DMS 273 (cell line): ENCODE measurements at regions not wholly inside any gene's neighbourhood (a gene's known extent, or its start where the extent isn't known, plus 50 kb on each side); places are given as distances from the start of the nearest gene placed in this dataset.
"Not testable (repeated sequence)": the region's sequence is repeated elsewhere in the genome, so short reads cannot be mapped to it uniquely, and the experiment has no call there.

Experiments
- DNase-seq: peaks from one replicate; lab custom pipeline; 2025; ENCODE audit not compliant: unreplicated experiment; lab: John Stamatoyannopoulos, UW

DNA sequence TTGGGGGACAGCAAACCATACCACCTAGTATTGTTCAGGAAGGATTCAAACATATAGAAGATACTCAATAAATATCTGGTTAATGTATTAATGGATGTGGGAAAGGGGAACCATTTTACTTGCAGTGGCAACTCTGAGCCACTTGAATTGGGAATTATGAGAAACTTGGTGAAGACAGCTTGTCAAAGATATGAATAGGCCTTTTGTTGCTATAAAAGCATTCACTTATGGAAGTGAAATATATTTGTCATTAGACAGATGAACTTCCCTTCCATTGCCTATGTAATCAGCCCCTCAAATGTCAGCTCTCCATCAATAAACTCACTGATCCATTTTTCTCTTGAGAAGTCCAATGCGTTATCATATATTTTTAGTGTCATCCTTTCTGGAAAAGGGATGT lies 56.1 kb downstream of the GPR85 start:
- no peak for DNase-seq

DNA sequence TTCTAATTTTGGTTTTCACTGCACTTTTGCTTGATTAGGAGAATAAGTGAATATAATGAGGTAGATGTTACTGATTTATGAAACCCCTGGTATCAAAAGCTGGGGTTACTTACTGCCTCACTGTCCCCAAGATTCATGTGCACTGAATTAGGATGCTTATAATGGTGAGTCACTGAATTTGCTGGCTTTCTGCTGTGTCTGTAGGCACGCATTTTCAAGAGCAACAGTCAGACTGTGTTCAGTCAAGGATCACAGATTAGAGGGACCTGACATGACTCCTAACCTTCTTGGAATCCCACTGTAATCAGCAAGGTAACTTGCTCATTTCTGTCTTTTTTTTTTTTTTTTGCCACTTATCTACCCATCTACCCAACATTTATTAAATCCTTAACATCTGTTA lies 59.7 kb downstream of the GPR85 start:
- DNase-seq = no peak

DNA sequence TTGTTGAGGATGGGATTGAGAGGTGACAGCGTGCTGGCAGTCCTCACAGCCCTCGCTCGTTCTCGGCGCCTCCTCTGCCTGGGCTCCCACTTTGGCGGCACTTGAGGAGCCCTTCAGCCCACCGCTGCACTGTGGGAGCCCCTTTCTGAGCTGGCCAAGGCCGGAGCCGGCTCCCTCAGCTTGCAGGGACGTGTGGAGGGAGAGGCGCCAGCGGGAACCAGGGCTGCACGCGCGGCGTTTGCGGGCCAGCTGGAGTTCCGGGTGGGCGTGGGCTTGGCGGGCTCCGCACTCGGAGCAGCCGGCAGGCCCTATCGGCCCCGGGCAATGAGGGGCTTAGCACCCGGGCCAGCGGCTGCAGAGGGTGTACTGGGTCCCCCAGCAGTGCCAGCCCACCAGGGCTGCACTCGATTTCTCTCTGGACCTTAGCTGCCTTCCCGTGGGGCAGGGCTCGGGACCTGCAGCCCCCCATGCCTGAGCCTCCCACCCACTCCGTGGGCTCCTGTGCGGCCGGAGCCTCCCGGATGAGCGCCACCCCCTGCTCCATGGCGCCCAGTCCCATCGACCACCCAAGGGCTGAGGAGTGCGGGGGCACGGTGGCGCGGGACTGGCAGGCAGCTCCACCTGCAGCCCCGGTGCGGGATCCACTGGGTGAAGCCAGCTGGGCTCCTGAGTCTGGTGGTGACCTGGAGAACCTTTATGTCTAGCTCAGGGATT lies 69.3 kb downstream of the GPR85 start:
- not testable (repeated sequence) for DNase-seq

DNA sequence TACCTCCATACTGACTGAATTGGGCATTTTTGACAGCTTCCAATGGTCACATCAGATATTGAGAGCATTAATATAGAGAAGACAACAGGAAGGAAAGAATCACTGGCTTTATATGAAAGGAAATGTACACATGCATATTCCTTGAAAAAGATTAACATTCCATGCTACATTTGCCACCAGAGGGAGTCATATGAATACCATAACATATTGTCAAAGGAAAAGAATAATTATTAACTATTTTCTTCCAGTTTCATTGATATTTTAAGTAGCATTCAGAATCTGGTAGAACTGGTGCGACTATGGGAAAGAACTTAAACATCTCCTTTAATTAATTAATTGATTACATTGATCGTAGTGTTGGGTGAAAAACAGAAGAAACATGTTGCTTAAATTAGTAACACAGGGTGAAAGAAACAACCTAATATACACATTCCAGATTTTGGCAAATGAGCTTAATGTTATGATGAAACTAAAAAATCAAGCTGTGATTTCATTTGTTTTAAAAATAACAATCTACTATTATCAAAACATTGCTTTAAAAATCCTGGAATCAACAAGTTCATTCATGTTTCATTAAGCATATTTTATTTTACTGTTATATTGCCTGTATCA lies 71.5 kb downstream of the GPR85 start:
- peak; percentile 67 for DNase-seq

DNA sequence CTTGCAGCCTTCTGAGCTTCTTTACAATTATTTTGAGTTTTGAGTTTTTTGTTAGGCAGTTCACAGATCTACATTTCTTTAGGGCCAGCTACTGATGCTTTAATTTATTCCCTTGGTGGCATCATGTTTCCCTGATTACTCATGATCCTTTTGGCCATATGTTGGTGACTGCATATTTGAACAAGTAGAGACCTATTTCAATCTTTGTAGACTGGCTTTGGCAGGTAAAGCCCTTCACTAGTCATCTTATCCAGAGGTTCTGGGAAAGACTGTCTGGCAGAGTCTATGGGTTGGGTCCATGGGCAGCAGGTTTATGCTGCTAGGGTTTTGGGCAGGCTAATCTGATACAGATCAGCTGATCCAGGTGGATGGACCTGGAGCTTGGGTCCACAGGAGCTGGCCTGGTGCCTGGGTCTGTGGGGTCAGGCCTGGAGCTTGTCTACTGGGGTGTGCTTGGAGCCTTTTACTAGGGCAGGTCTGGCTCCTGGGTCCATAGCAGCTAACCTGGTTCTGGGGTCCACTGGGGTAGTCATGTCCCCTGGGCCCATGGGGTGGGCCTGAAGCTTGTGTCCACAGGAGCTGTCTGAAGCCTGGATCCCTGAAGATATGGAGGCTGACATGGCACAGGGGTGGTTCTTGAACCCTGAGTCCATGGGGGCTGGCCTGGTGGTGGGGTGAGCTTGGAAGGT lies 72.7 kb downstream of the GPR85 start:
- DNase-seq = peak; percentile 60

DNA sequence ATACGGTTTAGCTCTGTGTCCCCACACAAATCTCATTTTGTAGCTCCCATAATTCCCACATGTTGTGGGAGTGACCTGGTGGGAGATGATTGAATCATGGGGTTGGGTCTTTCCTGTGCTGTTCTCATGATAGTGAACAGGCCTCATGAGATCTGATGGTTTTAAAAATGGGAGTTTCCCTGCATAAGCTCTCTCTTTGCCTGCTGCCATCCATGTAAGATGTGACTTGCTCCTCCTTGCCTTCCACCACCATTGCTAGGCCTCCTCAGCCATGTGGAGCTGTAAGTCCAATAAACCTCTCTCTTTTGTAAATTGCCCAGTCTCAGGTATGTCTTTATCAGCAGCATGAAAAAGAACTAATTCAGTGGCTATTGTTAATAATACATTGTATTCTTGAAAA lies 73.8 kb downstream of the GPR85 start:
- not testable (repeated sequence) for DNase-seq

DNA sequence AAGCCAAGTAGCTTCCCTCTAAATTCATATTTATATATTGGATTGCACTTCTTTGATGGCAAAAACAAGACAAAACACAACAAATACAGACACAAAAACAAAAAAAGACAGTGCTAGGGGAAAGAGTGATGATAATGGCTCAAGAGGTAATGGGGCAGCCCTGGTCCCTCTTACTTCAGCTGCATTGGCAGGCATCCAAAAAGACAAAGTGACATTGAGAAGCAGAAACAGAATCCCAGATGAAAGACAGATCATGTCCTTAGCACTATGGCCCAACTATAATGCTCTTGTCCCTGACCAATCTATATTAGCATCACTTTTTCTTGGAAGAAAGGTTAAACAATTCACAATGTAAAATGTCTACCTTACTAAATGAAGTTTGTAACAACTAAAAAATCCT lies 76.2 kb downstream of the GPR85 start:
- DNase-seq = peak; percentile 3

DNA sequence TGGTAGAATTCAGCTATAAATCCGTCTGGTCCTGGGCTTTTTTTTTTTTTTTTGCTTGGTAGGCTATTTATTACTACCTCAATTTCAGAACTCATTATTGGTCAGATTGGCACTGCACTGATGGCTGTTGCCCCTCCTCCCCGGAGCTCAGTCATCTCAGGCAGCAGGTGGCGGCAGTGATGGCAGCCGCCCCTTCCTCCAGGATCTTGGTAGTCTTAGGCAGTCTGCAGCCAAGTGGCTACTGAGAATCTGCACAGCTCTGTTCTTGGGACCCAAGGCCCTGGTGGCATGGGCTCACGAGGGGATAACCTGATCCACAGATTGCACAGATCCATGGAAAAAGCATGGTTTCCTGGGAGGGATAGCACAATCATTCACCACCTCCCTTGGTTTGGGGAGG lies 77.9 kb downstream of the GPR85 start:
- no peak for DNase-seq

- no peak for DNase-seq
These were observed 81.7 kb downstream of the GPR85 start for GRCh38 chr7:113004726-113005454.

DNA sequence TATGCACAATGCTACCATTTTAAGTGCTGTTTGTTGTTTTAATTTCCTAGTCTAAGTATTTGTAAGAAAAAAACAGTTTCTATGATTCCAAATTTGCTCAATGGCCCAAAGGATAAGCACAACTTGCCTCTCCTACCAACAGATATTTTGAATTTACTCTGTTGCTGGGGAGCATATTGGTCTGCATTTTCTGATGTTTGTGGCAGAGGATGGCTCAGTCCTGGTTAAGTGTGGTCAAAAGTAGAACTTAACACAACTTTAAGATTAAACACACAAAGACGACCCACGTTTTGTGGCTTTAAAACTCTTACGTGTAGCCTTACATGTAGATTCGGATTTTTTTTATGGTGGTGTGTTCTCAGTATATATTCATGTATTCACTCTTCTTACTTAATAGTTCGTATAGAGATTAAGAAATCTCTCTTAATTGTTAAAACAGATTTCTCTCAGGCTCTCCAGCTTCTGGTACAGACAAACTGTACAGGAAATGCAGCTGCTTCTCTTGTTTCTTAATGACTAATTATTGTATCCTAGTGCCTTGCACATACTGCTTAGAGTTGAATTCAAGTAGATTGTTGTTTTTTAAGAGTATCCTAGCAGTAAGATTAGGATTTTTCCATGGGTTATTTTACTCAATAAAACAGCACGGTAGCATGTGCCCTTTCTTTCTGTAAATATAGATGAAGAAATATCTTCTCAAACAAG lies 86.2 kb downstream of the GPR85 start:
- no peak for DNase-seq

DNA sequence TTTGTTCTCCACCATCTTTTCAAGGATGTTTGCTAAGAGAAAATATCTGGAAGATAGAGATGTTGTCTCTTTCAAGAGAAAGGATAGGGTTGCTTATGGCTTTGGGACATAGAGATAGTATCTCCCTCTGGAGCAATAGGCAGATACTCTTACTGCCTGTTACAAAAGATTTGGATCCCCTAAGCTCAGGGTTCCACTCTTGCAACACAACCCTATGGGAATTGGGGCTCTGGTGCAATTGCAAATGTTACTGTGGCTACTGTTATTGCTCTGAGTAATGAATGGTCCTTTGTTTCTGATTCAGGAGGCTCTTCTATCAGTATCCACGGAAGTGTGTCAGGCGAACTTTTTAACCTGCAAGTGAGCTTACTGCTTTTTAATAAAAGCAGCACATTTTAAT lies 88.8 kb downstream of the GPR85 start:
- no peak for DNase-seq

GRCh38 chr7:112996331-112996871 lies 90.2 kb downstream of the GPR85 start:
- DNase-seq = no peak

DNA sequence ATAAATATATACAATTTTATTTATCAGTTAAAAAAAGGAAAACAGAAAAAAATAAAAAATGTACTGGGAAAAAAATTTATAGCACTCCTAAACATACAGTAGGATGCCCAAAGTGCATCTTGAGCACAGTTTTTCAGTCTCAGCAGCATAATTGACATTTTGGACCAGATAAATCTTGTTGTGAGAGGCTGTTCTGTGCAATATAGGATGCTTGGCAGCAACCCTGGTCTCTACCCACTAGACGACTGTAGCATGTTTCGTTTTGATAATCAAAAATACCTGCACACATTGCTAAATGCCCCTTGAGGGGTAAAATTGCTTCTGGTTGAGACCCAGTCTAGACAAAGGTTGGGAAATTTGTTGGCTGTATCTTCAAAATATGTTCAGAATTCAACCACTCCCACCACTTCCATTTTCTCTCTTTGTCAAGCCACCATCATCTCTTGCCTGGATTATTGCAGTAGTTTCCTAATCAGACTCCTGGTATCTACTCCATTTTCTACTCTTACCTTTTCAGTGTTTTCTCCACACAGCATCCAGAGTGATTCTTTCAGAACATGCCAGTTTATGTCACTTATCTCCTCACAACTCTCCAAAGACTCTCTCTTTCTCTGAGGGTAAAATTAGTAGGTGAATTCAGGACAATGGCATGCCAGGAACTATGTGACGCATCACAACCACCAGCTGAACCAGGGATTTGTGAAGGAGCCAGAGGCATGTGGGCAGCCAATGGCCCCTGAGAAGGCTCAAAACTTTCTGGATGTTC lies 91.4 kb downstream of the GPR85 start:
- no peak for DNase-seq

- DNase-seq = no peak
These were observed 92.0 kb downstream of the GPR85 start for GRCh38 chr7:112994656-112995055.

GRCh38 chr7:112990624-112991023 lies 96.0 kb downstream of the GPR85 start:
- DNase-seq = no peak

GRCh38 chr7:112989531-112989930 lies 97.1 kb downstream of the GPR85 start:
- no peak for DNase-seq

GRCh38 chr7:112987171-112987570 lies 99.5 kb downstream of the GPR85 start:
- no peak for DNase-seq

DNA sequence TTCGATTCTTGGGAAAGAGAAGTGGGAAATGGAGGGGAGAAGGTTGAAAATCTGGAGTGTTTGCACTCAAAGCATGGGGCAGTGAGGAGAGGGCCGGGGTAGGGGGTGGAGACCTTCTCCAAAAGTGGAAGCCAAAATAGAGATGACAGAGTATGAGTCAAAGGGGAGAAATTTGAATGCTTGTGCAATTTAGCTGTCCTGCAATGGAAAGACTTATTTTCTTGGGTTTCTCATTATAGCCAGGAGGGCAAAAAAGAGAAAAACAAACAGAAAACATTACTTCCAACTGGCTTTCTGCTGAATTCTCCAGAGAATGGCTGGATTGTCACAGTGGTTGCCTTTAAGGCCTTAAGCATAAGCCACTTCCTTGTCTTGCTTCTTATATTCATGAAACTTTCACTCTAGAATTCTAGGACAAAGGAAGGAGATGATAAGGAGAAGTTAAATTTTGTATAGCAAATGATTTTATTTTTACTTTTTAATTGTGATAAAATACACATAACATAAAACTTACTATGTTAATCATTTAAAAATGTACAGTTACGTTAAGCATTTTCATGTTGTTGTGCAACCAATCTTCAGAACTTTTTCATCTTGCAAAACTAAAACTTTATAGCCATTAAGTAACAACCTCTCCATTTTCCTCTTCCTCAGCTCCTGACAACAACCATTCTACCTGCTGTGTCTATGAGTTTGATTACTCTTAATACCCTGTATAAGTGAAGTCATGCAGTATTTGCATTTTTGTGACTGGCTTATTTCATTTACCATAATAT lies 100.2 kb downstream of the GPR85 start:
- no peak for DNase-seq

- DNase-seq = no peak
These were observed 101.1 kb downstream of the GPR85 start for GRCh38 chr7:112985377-112985987.
